ENCODE measurements at regions not wholly inside any gene's neighbourhood (a gene's known extent, or its start where the extent isn't known, plus 50 kb on each side); places are given as distances from the start of the nearest gene placed in this dataset.

GRCh38 chr7:46953008-46953407, 628.9 kb downstream of the TNS3 start:
- TF ChIP-seq EZH2 (IDR thresholded peaks at IDR 0.05) (no peak), CTCF (IDR thresholded peaks at IDR 0.05 in 2 of 3, conservative IDR thresholded peaks at IDR 0.05 in 1 of 3; ENCODE audit: borderline replicate concordance in 1 of 3, insufficient read depth in 1 of 3, low read depth in 2 of 3, low read length in 2 of 3) (no peak), POLR2AphosphoS5 (IDR thresholded peaks at IDR 0.05; ENCODE audit: low read depth, low read length) (no peak), RAD21 (IDR thresholded peaks at IDR 0.05; ENCODE audit: low read depth) (no peak)
